Smooth muscle cell (in vitro differentiated cells): ENCODE measurements at regions not wholly inside any gene's neighbourhood (a gene's known extent, or its start where the extent isn't known, plus 50 kb on each side); places are given as distances from the start of the nearest gene placed in this dataset.

Source experiments
- DNase-seq: peaks from one replicate; lab custom pipeline; 2025; ENCODE audit not compliant: unreplicated experiment; lab: John Stamatoyannopoulos, UW
- H2AFZ ChIP-seq: fragments of 200-600 bp; sonication (generic); 2 replicates; pipeline ENCODE4 v1.6.0; 2016; ENCODE audit warnings: antibody characterized with exemption, low read depth, mild to moderate bottlenecking
- H3F3A ChIP-seq: fragments of 200-600 bp; sonication (generic); 2 replicates; pipeline ENCODE4 v1.6.0; 2017; ENCODE audit warnings: antibody characterized with exemption, low read depth
- H3K27ac ChIP-seq: fragments of 200-600 bp; sonication (generic); 2 replicates; pipeline ENCODE4 v1.5.1; 2016; ENCODE audit warnings: low read depth, mild to moderate bottlenecking
- H3K27me3 ChIP-seq: fragments of 200-600 bp; sonication (generic); 2 replicates; pipeline ENCODE4 v1.6.1; 2016; ENCODE audit warnings: low read depth, mild to moderate bottlenecking
- H3K36me3 ChIP-seq: fragments of 200-600 bp; sonication (generic); 2 replicates; pipeline ENCODE4 v1.5.1; 2016; ENCODE audit warnings: low read depth
- H3K4me1 ChIP-seq: fragments of 200-600 bp; sonication (generic); 2 replicates; pipeline ENCODE4 v1.5.1; 2016; ENCODE audit warnings: low read depth
- H3K4me2 ChIP-seq: fragments of 200-600 bp; sonication (generic); 2 replicates; pipeline ENCODE4 v1.6.0; 2016; ENCODE audit warnings: mild to moderate bottlenecking
- H3K4me3 ChIP-seq: fragments of 200-600 bp; sonication (generic); 2 replicates; pipeline ENCODE4 v1.5.1; 2016; ENCODE audit warnings: mild to moderate bottlenecking
- H3K79me2 ChIP-seq: fragments of 200-600 bp; sonication (generic); 2 replicates; pipeline ENCODE4 v1.6.0; 2016; ENCODE audit warnings: low read depth, mild to moderate bottlenecking
- H3K9ac ChIP-seq: fragments of 200-600 bp; sonication (generic); 2 replicates; pipeline ENCODE4 v1.6.0; 2016; ENCODE audit warnings: low read depth
- H3K9me3 ChIP-seq: fragments of 200-600 bp; sonication (generic); replicated peaks from 2 replicates; pipeline ENCODE4 v1.5.1; 2016; ENCODE audit warnings: low read depth
- H4K20me1 ChIP-seq: fragments of 200-600 bp; sonication (generic); 2 replicates; pipeline ENCODE4 v1.6.0; 2016; ENCODE audit warnings: low read depth
- CTCF ChIP-seq: fragments of 200-600 bp; sonication (generic); IDR thresholded peaks from 2 replicates; pipeline ENCODE4 v1.5.1; 2017; ENCODE audit warnings: borderline replicate concordance, mild to moderate bottlenecking, antibody characterized with exemption; ENCODE audit not compliant: insufficient read depth, poor library complexity, severe bottlenecking
- WGBS: methylation state at CpG from one replicate; pipeline ENCODE4 v1.1.7; 2016; ENCODE audit warnings: low lambda C conversion rate; 5-methylcytosine and 5-hydroxymethylcytosine counted together

GRCh38 chr3:36193448-36193847 lies 186.9 kb upstream of the STAC start:
- H3K4me2 ChIP-seq: no peak overlapping the region
- no peaks in the 10 kb centered on the region for H3K4me1 ChIP-seq
- H3K27me3 ChIP-seq: peaks cover 20% of the 10 kb centered on the region
- H2AFZ ChIP-seq: no peak overlapping the region
- H3K9me3 ChIP-seq: no peaks in the 10 kb centered on the region
- no peak overlapping the region for H3K4me3 ChIP-seq
- no peaks in the 10 kb centered on the region for H3K79me2 ChIP-seq
- H3K27ac ChIP-seq: no peak overlapping the region
- H3F3A ChIP-seq: no peaks in the 10 kb centered on the region
- H4K20me1 ChIP-seq: no peaks in the 10 kb centered on the region
- no peaks in the 10 kb centered on the region for H3K36me3 ChIP-seq
- no peak for TF ChIP-seq CTCF
- H3K9ac ChIP-seq: no peak overlapping the region
- WGBS: 88% methylated on average over 2 of the region's 2 CpGs
- DNase-seq: no peak

GRCh38 chr3:36196058-36196457 lies 184.2 kb upstream of the STAC start:
- no peaks in the 10 kb centered on the region for H3K79me2 ChIP-seq
- H3K4me1 ChIP-seq: no peaks in the 10 kb centered on the region
- no peak overlapping the region for H3K9ac ChIP-seq
- no peak overlapping the region for H3K4me3 ChIP-seq
- H3K27me3 ChIP-seq: peaks cover 20% of the 10 kb centered on the region
- no peaks in the 10 kb centered on the region for H3K9me3 ChIP-seq
- no peak overlapping the region for H3K27ac ChIP-seq
- no peaks in the 10 kb centered on the region for H3K36me3 ChIP-seq
- DNase-seq: no peak
- H3K4me2 ChIP-seq: no peak overlapping the region
- no peaks in the 10 kb centered on the region for H3F3A ChIP-seq
- TF ChIP-seq CTCF: no peak
- no peak overlapping the region for H2AFZ ChIP-seq
- H4K20me1 ChIP-seq: no peaks in the 10 kb centered on the region

GRCh38 chr3:36197151-36197550 lies 183.2 kb upstream of the STAC start:
- TF ChIP-seq CTCF: no peak
- Histone ChIP-seq H4K20me1 (no peaks in the 10 kb centered on the region), H3K9me3 (no peaks in the 10 kb centered on the region), H3K36me3 (no peaks in the 10 kb centered on the region), H3K27ac (no peak overlapping the region), H3K4me2 (no peak overlapping the region), H3K4me3 (no peak overlapping the region), H3K4me1 (no peaks in the 10 kb centered on the region), H2AFZ (no peak overlapping the region), H3K9ac (no peak overlapping the region), H3F3A (no peaks in the 10 kb centered on the region), H3K27me3 (peaks cover 20% of the 10 kb centered on the region), H3K79me2 (no peaks in the 10 kb centered on the region)
- WGBS: 86% methylated on average over 1 of the region's 1 CpG
- no peak for DNase-seq

GRCh38 chr3:36201546-36201945 lies 178.8 kb upstream of the STAC start:
- Histone ChIP-seq H2AFZ (no peak overlapping the region), H3K9me3 (no peaks in the 10 kb centered on the region), H3K4me1 (no peaks in the 10 kb centered on the region), H3K4me2 (no peak overlapping the region), H4K20me1 (no peaks in the 10 kb centered on the region), H3K27me3 (peaks cover 32% of the 10 kb centered on the region), H3K27ac (no peak overlapping the region), H3K4me3 (no peak overlapping the region), H3K36me3 (no peaks in the 10 kb centered on the region), H3F3A (no peaks in the 10 kb centered on the region), H3K79me2 (no peaks in the 10 kb centered on the region), H3K9ac (no peak overlapping the region)
- TF ChIP-seq CTCF: no peak
- no peak for DNase-seq
